Right lobe of liver (tissue), 4 donors: ENCODE measurements at regions not wholly inside any gene's neighbourhood (a gene's known extent, or its start where the extent isn't known, plus 50 kb on each side); places are given as distances from the start of the nearest gene placed in this dataset.

Source experiments
- CTCF ChIP-seq, 4 donors: fragments of 200-600 bp in 3 of 4; fragments of 450-650 bp in 1 of 4; IDR thresholded peaks; one replicate each; pipeline versions ENCODE4 v1.5.1 to v1.8.0; 2016 to 2022; ENCODE audit warnings: antibody characterized with exemption in 4 of 4, mild to moderate bottlenecking in 2 of 4
- POLR2A ChIP-seq: fragments of 450-650 bp; IDR thresholded peaks from one replicate; pipeline ENCODE4 v1.6.1; 2017; ENCODE audit warnings: antibody characterized with exemption, mild to moderate bottlenecking
- donor health status: DM: no; HTN: no; CAD: no.
- donor health status: DM: no; HTN: no; CAD: no.
- donor health status: DM: no; HTN: yes; CAD: no.

DNA sequence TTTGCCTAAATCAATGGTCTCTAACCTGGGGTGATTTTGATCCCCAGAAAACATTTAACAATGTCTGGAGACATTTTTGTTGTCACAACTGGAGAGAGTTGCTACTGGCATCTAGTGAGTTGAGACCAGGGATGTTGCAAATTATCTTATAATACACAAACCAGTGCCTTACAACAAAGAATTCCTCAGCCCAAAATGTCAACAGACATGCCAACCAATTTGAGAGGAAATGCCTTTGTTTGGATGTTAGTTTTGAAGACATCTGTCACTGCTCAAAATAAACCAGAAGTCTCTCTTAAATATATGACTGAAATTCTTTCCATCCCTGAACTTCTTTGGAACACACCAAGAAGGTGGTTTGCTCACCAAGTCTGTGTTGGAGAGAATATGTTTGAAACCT, 336.9 kb upstream of the ATP2B1 start:
- TF ChIP-seq CTCF (IDR thresholded peaks at IDR 0.05): no peak
- no peak for TF ChIP-seq POLR2A
